Effector CD8-positive, alpha-beta T cell (primary cell): ENCODE measurements at regions not wholly inside any gene's neighbourhood (a gene's known extent, or its start where the extent isn't known, plus 50 kb on each side); places are given as distances from the start of the nearest gene placed in this dataset.

Experiments used
- DNase-seq: peaks from one replicate; lab custom pipeline; 2025; lab: John Stamatoyannopoulos, UW

DNA sequence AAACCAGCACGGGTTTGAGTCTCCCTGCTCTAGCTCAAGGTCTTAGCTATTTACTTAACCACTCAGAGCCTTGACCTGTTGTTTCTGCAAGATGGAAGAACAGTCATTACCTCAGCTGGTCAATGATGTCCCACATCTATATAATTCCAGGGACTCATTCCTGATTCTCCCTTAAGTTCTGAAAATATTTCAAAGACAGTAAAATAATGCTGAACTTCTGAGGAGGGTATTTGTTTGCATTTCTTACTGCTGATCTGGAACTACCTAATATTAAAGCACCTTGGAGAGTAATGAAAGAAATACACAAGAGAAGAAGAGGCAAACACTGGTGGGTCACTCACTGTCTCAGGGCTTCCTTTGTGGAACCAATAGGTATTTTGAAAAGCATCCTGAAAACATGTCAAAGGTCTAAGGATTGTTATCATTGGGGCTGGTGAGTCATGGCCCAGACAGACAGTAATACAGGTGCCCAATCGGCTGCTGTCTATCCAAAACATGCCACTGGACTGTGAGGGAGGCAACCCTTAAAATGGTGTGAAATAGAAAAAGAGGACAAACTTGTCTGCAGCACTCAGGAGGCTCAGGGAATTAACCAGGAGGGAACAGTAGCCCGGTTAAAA is 88.7 kb upstream of the EGLN3 start:
- no peak for DNase-seq

DNA sequence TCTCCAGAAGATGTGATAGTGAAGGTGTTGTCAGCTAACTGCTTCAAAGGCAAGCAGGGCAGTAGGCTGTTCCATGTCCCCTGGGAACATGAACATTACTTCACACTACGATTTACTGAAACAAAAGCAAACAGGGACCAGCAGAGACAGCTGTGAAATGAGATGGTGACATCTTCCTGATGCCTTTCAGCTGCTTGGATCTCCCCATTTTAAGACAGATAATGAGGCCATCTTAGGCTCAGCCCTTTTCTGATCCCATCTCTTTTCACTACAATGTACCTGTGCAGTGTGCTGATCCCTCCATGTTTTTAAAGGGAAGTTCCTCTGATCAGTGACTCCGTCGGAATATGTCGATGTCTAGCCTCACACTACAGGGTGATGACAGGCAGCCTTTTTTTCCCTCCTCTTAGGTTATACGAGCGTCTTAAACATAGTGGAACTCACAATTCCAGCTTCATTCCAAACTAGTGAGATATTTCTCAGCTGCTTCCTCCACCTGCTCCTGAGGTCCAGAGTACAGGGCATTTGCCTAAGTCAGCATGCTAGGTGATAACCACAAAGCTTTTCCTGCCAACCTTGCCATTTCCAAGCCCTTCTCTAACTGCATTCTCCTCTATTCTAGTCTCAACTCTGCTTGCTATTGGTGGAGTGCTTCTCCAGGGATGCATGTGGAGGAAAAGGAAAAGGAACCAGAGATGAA is 87.6 kb upstream of the EGLN3 start:
- DNase-seq: no peak

DNA sequence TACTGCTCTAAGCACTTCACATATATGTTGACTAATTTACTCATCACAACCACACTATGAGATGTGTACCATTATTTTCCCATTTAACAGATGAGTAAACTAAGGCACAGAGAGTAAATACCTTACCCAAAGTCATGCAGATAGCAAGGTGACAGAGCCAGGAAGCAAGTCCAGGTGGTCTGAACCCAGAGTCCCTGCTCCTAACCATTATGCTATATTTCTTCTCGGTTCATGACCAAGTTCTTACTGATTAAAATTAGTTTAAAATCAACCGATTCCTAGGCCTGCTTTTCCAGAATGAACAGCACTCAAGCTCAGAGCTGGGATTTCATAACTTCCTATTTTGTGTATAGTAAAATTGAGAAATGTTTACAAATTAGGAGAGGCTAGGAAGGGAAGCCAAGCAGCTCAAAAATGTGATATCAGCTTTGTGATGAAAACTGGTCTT is 85.5 kb upstream of the EGLN3 start:
- DNase-seq: no peak

- DNase-seq: no peak
These were observed 85.0 kb upstream of the EGLN3 start for GRCh38 chr14:34035934-34036250.

GRCh38 chr14:34035177-34035933 is 84.5 kb upstream of the EGLN3 start:
- DNase-seq: no peak

- DNase-seq: no peak
These were observed 83.7 kb upstream of the EGLN3 start for GRCh38 chr14:34034447-34035176.

- DNase-seq: no peak
These were observed 81.8 kb upstream of the EGLN3 start for GRCh38 chr14:34032720-34033119.

DNA sequence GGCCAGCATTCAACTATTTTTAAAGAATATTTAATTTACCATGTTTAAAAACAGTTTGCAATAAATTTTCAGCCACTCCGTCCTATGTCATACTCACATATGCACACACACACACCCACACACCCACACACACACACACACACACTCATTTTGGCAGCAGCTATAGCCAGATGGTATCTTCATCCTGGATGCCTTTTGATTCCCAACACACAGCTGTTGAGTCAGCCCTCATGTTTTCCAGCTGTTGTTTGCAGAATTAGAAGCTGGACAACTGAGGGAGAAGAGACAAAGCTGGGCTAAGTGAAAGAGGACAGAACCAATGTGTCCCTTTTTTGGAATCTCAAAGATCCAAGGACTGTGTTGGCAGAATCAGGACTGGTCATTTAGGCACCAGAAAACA is 80.0 kb upstream of the EGLN3 start:
- DNase-seq: no peak

DNA sequence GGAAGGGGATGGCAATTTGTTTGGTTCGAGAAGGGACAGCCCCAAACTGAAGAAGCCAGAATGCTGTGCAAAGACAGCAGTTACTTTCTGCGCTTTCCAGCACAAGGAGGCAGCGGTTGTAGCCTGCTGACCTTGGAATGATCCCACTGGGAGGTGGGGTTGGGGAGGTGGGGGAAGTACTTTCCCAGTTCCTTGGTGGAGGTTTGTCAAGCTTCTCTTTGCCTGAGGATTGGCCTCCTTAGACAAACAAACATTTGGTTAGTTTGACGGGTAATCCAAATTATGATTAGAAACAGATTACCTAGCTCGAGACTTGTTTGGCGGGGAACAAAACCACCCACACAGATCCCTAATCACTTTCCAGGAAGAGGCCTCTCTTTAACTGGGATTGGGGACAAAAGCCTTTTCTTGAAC is 79.1 kb upstream of the EGLN3 start:
- no peak for DNase-seq

DNA sequence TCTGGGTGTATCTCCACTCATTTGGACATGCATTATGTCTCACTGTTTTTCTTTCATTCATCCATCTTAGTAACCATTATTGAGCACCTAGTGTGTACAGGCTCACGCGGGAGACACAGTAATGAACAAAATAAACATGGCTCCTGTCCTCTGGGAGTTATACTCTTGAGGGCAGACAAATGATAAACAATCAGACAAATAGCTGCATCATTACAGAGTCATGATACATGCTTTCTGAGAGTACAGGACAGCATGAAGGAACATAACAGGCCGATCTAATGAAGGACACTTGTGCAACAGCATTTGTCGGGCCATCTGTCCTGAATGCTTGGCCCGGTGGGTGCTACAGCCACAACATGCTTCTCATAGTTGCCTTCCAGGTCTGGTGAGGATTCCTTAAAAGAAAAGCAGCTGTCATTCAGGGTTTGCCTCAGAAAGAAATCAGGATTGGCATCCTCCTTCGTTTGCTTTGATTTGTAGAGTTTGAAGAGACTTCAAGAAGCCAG is 77.2 kb upstream of the EGLN3 start:
- no peak for DNase-seq

- no peak for DNase-seq
These were observed 76.5 kb upstream of the EGLN3 start for GRCh38 chr14:34027130-34027989.

DNA sequence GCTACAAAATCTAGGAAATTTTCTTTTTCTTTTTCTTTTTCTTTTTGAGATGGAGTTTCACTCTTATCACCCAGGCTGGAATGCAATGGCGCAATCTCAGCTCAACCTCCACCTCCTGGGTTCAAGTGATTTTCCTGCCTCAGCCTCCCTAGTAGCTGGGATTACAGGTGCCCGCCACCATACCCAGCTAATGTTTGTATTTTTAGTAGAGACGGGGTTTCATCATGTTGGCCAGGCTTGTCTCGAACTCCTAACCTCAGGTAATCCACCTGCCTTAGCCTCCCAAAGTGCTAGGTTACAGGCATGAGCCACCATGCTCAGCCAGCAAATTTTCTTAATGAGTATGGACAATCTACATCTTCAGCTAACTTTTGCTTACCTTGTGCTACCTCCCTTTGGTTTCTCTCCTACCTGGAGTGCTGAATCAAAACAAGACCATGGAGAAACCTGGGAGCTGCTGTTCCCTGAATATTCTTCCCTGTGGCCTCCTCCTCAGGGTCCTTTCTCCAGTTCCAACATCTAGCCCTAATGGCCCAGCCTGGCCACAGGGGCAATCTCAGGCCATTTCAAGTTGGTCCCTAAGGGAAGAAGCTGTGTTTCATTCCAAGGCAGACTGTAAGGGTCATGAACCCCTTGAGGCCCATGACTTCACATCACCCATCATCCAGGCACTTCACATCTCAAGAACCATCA is 74.6 kb upstream of the EGLN3 start:
- no peak for DNase-seq

GRCh38 chr14:34024768-34025144 is 73.9 kb upstream of the EGLN3 start:
- no peak for DNase-seq

DNA sequence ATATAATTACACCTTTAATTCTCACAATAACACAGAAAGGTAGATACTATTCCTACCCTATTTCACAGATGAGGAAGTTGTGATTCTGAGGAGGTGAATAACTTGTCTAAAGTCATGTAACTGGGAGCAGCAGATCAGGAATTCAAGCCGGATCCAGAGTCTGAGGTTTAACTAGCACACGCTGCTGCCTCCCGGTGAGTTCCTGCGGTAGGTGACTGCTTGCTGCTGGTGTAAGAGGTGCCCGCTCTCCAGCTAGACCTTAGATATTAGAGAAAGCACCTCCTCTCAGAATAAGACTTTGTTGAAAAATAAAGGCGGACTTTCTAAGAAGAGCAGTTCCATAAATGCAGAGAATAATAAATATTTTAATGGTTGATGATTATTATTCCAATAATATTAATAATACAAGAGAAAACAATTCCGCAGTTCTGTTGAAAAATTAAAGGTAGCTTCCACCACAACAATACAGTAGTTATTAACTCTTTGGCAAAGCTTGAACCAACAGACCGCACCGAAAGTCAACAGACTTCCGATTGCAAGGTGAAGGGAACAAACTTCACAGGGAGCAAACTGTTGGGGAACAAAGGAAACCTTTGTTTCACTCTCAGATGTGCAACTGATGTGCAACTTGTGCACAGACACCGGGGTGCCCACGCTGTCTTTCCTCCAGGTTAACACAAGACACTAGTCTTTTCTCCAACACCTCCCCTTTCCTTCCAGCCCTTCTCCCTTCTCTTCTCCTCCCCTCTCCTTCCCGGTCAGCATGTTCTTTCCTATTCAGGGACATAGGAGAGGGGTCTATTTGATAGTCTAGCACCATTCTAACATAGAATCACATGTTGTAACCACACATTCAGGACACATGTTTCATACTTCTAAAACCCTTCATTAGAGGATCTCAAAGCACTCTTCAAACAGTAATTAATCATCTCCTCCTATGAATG is 73.2 kb upstream of the EGLN3 start:
- DNase-seq: no peak

GRCh38 chr14:34021096-34021495 is 70.2 kb upstream of the EGLN3 start:
- no peak for DNase-seq

- no peak for DNase-seq
These were observed 69.1 kb upstream of the EGLN3 start for GRCh38 chr14:34020014-34020413.

DNA sequence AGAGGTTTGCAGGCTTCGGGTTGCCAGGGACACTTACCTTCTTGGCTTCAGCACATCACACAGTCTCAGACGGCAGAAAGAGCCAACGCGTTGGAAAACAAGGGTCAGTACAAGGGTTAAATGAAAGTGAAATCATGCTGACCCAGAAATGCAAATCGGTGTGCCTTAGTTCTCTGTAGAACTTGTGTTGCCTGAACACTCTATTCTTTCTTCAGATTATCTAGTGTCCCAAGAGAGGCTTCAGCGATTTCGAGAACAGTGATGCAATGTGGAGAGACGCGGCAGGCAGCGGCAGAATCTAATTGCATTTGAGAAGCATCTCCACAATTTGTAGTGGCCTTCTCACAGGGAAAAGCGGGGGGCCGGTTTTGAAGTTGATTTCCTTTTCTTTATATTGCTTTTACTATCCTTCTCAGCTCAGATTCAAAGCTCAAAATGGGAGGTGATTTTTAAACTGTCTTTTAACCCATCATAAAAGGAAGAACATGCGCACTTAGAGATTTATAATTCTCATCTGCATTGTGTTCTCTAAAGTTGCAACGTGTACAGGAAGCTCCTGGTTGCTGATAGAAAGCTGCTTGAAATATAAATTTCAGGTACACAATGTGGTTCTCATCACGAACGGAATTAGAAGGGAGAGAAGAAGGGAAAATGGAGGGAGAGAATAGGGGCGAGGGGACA is 67.8 kb upstream of the EGLN3 start:
- DNase-seq: no peak

- no peak for DNase-seq
These were observed 67.3 kb upstream of the EGLN3 start for GRCh38 chr14:34018125-34018524.

DNA sequence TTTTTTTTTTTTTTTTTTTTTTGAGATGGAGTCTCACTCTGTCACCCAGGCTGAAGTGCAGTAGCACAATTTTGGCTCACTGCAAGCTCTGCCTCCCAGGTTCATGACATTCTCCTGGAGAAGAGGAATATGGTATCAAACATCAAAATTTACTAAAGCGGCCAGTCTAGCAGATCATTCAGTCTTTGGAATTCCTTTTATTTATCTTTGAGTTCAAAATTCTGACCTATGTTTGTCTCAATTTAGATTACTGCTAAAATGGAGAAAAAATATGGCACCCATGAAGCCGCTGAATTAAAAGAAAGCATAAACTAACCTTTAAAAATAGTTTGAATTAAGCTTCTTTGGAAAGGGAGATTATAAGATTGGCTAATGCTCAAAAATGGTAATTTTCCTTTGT is 64.5 kb upstream of the EGLN3 start:
- DNase-seq: no peak
